DMS 273 treated with DMSO at 0.1 percent for 48 hours (cell line): ENCODE measurements at regions not wholly inside any gene's neighbourhood (a gene's known extent, or its start where the extent isn't known, plus 50 kb on each side); places are given as distances from the start of the nearest gene placed in this dataset.

ENCODE experiments used
- DNase-seq: peaks from one replicate; lab custom pipeline; 2025; lab: John Stamatoyannopoulos, UW

GRCh38 chr2:8569332-8569930 lies 112.4 kb upstream of the ID2 start:
- no peak for DNase-seq

- no peak for DNase-seq
These were observed 111.2 kb upstream of the ID2 start for GRCh38 chr2:8570637-8571036.

GRCh38 chr2:8571301-8571791 lies 110.5 kb upstream of the ID2 start:
- DNase-seq = no peak

- no peak for DNase-seq
These were observed 109.9 kb upstream of the ID2 start for GRCh38 chr2:8571792-8572499.

GRCh38 chr2:8572712-8573233 lies 109.1 kb upstream of the ID2 start:
- DNase-seq = no peak

- DNase-seq = no peak
These were observed 108.5 kb upstream of the ID2 start for GRCh38 chr2:8573234-8573941.

GRCh38 chr2:8573942-8574195 lies 108.0 kb upstream of the ID2 start:
- DNase-seq = no peak

GRCh38 chr2:8574196-8575037 lies 107.4 kb upstream of the ID2 start:
- no peak for DNase-seq

- no peak for DNase-seq
These were observed 106.6 kb upstream of the ID2 start for GRCh38 chr2:8575038-8575833.

GRCh38 chr2:8575834-8576423 lies 105.9 kb upstream of the ID2 start:
- no peak for DNase-seq

GRCh38 chr2:8576525-8577167 lies 105.2 kb upstream of the ID2 start:
- no peak for DNase-seq

GRCh38 chr2:8577573-8577972 lies 104.3 kb upstream of the ID2 start:
- no peak for DNase-seq

GRCh38 chr2:8578335-8579244 lies 103.3 kb upstream of the ID2 start:
- DNase-seq = no peak

GRCh38 chr2:8579485-8580085 lies 102.3 kb upstream of the ID2 start:
- DNase-seq = no peak

GRCh38 chr2:8580316-8581233 lies 101.3 kb upstream of the ID2 start:
- DNase-seq = no peak

- DNase-seq = no peak
These were observed 100.7 kb upstream of the ID2 start for GRCh38 chr2:8581234-8581561.

- DNase-seq = no peak
These were observed 100.2 kb upstream of the ID2 start for GRCh38 chr2:8581601-8582041.

- DNase-seq = no peak
These were observed 99.7 kb upstream of the ID2 start for GRCh38 chr2:8582191-8582590.
